Vagina (tissue), 2 donors: ENCODE measurements at regions not wholly inside any gene's neighbourhood (a gene's known extent, or its start where the extent isn't known, plus 50 kb on each side); places are given as distances from the start of the nearest gene placed in this dataset.

Source experiments
- DNase-seq, 2 donors: peaks; one replicate each; pipeline ENCODE4 v3.0.0-alpha.2; 2017; ENCODE audit errors: extremely low spot score in 2 of 2
- H3K27ac ChIP-seq: fragments of 200-600 bp; sonication (generic); one replicate; pipeline ENCODE4 v1.5.1; 2019
- H3K27me3 ChIP-seq: fragments of 200-600 bp; sonication (generic); one replicate; pipeline ENCODE4 v1.5.1; 2019
- H3K36me3 ChIP-seq, 2 donors: fragments of 200-600 bp; sonication (generic); one replicate each; pipeline ENCODE4 v1.5.1; 2017 to 2019
- H3K4me1 ChIP-seq: fragments of 200-600 bp; sonication (generic); one replicate; pipeline ENCODE4 v1.5.1; 2019
- H3K4me3 ChIP-seq, 2 donors: fragments of 200-600 bp; sonication (generic); 1 replicate in 1 of 2; 2 replicates in 1 of 2; pipeline ENCODE4 v1.5.1; 2016 to 2019
- H3K9me3 ChIP-seq: fragments of 200-600 bp; sonication (generic); one replicate; pipeline ENCODE4 v1.5.1; 2019
- POLR2A ChIP-seq, 2 donors: fragments of 450-650 bp; IDR thresholded peaks; one replicate each; pipeline ENCODE4 v1.6.1; 2017; ENCODE audit warnings: antibody characterized with exemption in 2 of 2, mild to moderate bottlenecking in 2 of 2, moderate library complexity in 2 of 2
- POLR2AphosphoS5 ChIP-seq, 2 donors: sonication (generic); formaldehyde crosslinking; IDR thresholded peaks; one replicate each; pipeline ENCODE4 v1.9.0; 2017; ENCODE audit warnings: antibody characterized with exemption in 2 of 2, mild to moderate bottlenecking in 2 of 2, low read depth in 1 of 2; ENCODE audit not compliant: insufficient read depth in 1 of 2
- intact Hi-C: fragments of 100-400 bp; cut with DNase I; formaldehyde crosslinking; loops from one replicate; pipeline ENCODE4 v1.15.1; 2023
- TF ChIP-seq, protein P1 (sequence below), 3 experiments: fragments of 450-650 bp in 2 of 3; fragments of 200-600 bp in 1 of 3; sonication (generic) in 1 of 3; IDR thresholded peaks; one replicate each; pipeline ENCODE4 v1.5.1; 2017 to 2019; ENCODE audit warnings: antibody characterized with exemption in 3 of 3, mild to moderate bottlenecking in 2 of 3, moderate library complexity in 2 of 3

DNA sequence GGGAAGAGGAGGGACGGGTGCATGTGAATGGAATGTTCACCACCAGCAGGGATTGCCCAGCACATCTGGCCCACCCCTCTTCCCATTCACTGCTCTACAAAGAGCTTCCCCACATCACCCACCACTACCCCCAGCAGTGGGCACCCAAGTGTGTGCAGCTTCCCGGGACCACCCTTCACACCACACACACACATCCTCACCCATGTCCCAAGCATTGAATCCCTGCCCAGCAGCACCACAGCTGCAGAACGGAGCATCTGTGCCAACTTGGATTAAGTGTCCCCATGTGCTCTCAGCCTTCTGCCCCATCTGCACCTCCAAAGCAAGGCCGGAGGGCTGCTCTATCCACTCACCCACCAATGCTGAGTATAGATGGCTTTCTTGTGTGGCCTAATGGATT lies 141.4 kb downstream of the PSMG1 start:
- TF ChIP-seq POLR2A (IDR thresholded peaks at IDR 0.05) (no peak), POLR2AphosphoS5 (IDR thresholded peaks at IDR 0.05; ENCODE audit: insufficient read depth in 1 of 2, low read depth in 1 of 2) (no peak)
- TF ChIP-seq, protein P1, sequence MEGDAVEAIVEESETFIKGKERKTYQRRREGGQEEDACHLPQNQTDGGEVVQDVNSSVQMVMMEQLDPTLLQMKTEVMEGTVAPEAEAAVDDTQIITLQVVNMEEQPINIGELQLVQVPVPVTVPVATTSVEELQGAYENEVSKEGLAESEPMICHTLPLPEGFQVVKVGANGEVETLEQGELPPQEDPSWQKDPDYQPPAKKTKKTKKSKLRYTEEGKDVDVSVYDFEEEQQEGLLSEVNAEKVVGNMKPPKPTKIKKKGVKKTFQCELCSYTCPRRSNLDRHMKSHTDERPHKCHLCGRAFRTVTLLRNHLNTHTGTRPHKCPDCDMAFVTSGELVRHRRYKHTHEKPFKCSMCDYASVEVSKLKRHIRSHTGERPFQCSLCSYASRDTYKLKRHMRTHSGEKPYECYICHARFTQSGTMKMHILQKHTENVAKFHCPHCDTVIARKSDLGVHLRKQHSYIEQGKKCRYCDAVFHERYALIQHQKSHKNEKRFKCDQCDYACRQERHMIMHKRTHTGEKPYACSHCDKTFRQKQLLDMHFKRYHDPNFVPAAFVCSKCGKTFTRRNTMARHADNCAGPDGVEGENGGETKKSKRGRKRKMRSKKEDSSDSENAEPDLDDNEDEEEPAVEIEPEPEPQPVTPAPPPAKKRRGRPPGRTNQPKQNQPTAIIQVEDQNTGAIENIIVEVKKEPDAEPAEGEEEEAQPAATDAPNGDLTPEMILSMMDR (IDR thresholded peaks at IDR 0.05), result no peak
- no peak overlapping the region for H3K27ac ChIP-seq
- no peak for DNase-seq
- H3K4me1 ChIP-seq, result no peaks in the 10 kb centered on the region
- no peaks in the 10 kb centered on the region for H3K36me3 ChIP-seq
- H3K9me3 ChIP-seq, result no peaks in the 10 kb centered on the region
- H3K4me3 ChIP-seq, result no peak overlapping the region
- intact Hi-C loops, result no loop called here
- H3K27me3 ChIP-seq, result no peaks in the 10 kb centered on the region

GRCh38 chr21:39040494-39041110 lies 142.6 kb downstream of the PSMG1 start:
- Histone ChIP-seq H3K36me3 (no peaks in the 10 kb centered on the region), H3K4me1 (no peaks in the 10 kb centered on the region), H3K4me3 (no peak overlapping the region), H3K9me3 (no peaks in the 10 kb centered on the region), H3K27me3 (no peaks in the 10 kb centered on the region), H3K27ac (peak overlapping the region; percentile 45)
- no peak for DNase-seq
- TF ChIP-seq, protein P1 (IDR thresholded peaks at IDR 0.05), result no peak
- TF ChIP-seq POLR2AphosphoS5 (IDR thresholded peaks at IDR 0.05; ENCODE audit: insufficient read depth in 1 of 2, low read depth in 1 of 2), result peak in 1 of 2 donors; percentile 41
- intact Hi-C loops, result no loop called here

- no peaks in the 10 kb centered on the region for H3K36me3 ChIP-seq
Measured at GRCh38 chr21:39037807-39038405, 145.3 kb downstream of the PSMG1 start.

DNA sequence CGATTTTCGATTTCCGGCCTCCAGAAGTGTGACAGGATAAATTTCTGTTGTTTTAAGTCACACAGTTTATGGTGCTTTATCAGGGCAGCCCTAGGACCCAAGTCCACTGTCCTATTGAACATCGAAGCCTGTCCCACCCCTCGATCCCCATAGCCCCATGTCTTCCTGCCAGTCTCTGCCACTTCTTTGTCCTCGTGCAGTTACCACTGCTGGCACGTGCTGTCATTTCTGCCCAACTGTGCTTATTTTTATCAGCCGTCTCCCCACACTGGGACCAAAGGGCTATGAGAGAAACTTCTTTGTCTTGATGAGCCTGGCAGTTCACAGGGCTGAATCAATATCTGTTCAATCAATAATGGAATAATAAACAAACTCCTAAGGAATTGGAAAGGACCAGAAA lies 146.7 kb downstream of the PSMG1 start:
- Histone ChIP-seq H3K4me3 (no peak overlapping the region), H3K27ac (no peak overlapping the region), H3K9me3 (no peaks in the 10 kb centered on the region), H3K36me3 (no peaks in the 10 kb centered on the region), H3K27me3 (no peaks in the 10 kb centered on the region), H3K4me1 (no peaks in the 10 kb centered on the region)
- no peak for DNase-seq
- intact Hi-C loops, result no loop called here
- TF ChIP-seq POLR2A (IDR thresholded peaks at IDR 0.05) (no peak), POLR2AphosphoS5 (IDR thresholded peaks at IDR 0.05; ENCODE audit: insufficient read depth in 1 of 2, low read depth in 1 of 2) (no peak)
- TF ChIP-seq, protein P1 (IDR thresholded peaks at IDR 0.05), result no peak

More at GRCh38 chr21:39037807-39038405, 145.3 kb downstream of the PSMG1 start:
- intact Hi-C loops, result no loop called here
- no peak overlapping the region for H3K27ac ChIP-seq
- no peak for TF ChIP-seq POLR2AphosphoS5 (IDR thresholded peaks at IDR 0.05; ENCODE audit: insufficient read depth in 1 of 2, low read depth in 1 of 2)
- TF ChIP-seq, protein P1 (IDR thresholded peaks at IDR 0.05), result no peak
- TF ChIP-seq POLR2A (IDR thresholded peaks at IDR 0.05), result no peak
- no peak for DNase-seq
- no peaks in the 10 kb centered on the region for H3K27me3 ChIP-seq
- H3K4me1 ChIP-seq, result no peaks in the 10 kb centered on the region
- H3K9me3 ChIP-seq, result no peaks in the 10 kb centered on the region
- H3K4me3 ChIP-seq, result no peak overlapping the region
